ENCODE measurements at regions not wholly inside any gene's neighbourhood (a gene's known extent, or its start where the extent isn't known, plus 50 kb on each side); places are given as distances from the start of the nearest gene placed in this dataset.
"Not testable (repeated sequence)": the region's sequence is repeated elsewhere in the genome, so short reads cannot be mapped to it uniquely, and the experiment has no call there.

GRCh38 chr17:21593452-21594105 lies 98.7 kb upstream of the KCNJ18 start:
- TF ChIP-seq, protein P1, sequence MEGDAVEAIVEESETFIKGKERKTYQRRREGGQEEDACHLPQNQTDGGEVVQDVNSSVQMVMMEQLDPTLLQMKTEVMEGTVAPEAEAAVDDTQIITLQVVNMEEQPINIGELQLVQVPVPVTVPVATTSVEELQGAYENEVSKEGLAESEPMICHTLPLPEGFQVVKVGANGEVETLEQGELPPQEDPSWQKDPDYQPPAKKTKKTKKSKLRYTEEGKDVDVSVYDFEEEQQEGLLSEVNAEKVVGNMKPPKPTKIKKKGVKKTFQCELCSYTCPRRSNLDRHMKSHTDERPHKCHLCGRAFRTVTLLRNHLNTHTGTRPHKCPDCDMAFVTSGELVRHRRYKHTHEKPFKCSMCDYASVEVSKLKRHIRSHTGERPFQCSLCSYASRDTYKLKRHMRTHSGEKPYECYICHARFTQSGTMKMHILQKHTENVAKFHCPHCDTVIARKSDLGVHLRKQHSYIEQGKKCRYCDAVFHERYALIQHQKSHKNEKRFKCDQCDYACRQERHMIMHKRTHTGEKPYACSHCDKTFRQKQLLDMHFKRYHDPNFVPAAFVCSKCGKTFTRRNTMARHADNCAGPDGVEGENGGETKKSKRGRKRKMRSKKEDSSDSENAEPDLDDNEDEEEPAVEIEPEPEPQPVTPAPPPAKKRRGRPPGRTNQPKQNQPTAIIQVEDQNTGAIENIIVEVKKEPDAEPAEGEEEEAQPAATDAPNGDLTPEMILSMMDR (conservative IDR thresholded peaks at IDR 0.05 in 1 of 2, IDR thresholded peaks at IDR 0.05 in 1 of 2; ENCODE audit: extremely low read depth in 1 of 2, insufficient read depth in 1 of 2, low read depth in 1 of 2, low read length in 2 of 2): not testable (repeated sequence)
- TF ChIP-seq EZH2 (IDR thresholded peaks at IDR 0.05; ENCODE audit: borderline replicate concordance, low read length): not testable (repeated sequence)

Measured in mammary epithelial cell (primary cell).